GM23248 (cell line): ENCODE measurements at regions not wholly inside any gene's neighbourhood (a gene's known extent, or its start where the extent isn't known, plus 50 kb on each side); places are given as distances from the start of the nearest gene placed in this dataset.
A peak's percentile ranks its signal among the peaks of the same experiment; 100 is the strongest.

Experiments used
- DNase-seq: peaks from one replicate; pipeline ENCODE4 v3.0.0-alpha.2; 2015
- H2AFZ ChIP-seq: fragments of 200-600 bp; sonication (generic); 2 replicates; pipeline ENCODE4 v1.6.1; 2016; ENCODE audit warnings: antibody characterized with exemption
- H3F3A ChIP-seq: fragments of 200-600 bp; sonication (generic); 2 replicates; pipeline ENCODE4 v1.6.1; 2016; ENCODE audit warnings: mild to moderate bottlenecking, antibody characterized with exemption, mixed run types; ENCODE audit not compliant: insufficient read depth
- H3K27ac ChIP-seq: fragments of 200-600 bp; sonication (generic); 2 replicates; pipeline ENCODE4 v1.5.1; 2016; ENCODE audit warnings: mild to moderate bottlenecking
- H3K27me3 ChIP-seq: fragments of 200-600 bp; sonication (generic); replicated peaks from 2 replicates; pipeline ENCODE4 v1.6.1; 2016; ENCODE audit warnings: mild to moderate bottlenecking; ENCODE audit not compliant: insufficient read depth
- H3K36me3 ChIP-seq: fragments of 200-600 bp; sonication (generic); 2 replicates; pipeline ENCODE4 v1.6.1; 2016; ENCODE audit warnings: low read depth, mild to moderate bottlenecking
- H3K4me1 ChIP-seq: fragments of 200-600 bp; sonication (generic); 2 replicates; pipeline ENCODE4 v1.6.1; 2016; ENCODE audit warnings: mild to moderate bottlenecking; ENCODE audit not compliant: insufficient read depth
- H3K4me2 ChIP-seq: fragments of 200-600 bp; sonication (generic); one replicate; pipeline ENCODE4 v1.6.1; 2016; ENCODE audit warnings: mild to moderate bottlenecking; ENCODE audit not compliant: unreplicated experiment
- H3K4me3 ChIP-seq: fragments of 200-600 bp; sonication (generic); 2 replicates; pipeline ENCODE4 v1.5.1; 2016; ENCODE audit warnings: mild to moderate bottlenecking
- H3K79me2 ChIP-seq: fragments of 200-600 bp; sonication (generic); 2 replicates; pipeline ENCODE4 v1.6.1; 2016; ENCODE audit warnings: mild to moderate bottlenecking; ENCODE audit not compliant: insufficient read depth
- H3K9ac ChIP-seq: fragments of 200-600 bp; sonication (generic); 2 replicates; pipeline ENCODE4 v1.6.1; 2016; ENCODE audit warnings: mild to moderate bottlenecking
- H3K9me2 ChIP-seq: fragments of 200-600 bp; sonication (generic); 2 replicates; pipeline ENCODE4 v1.6.1; 2016; ENCODE audit warnings: mixed run types, mild to moderate bottlenecking, moderate library complexity; ENCODE audit not compliant: insufficient read depth
- H3K9me3 ChIP-seq: fragments of 200-600 bp; sonication (generic); one replicate; pipeline ENCODE4 v1.6.1; 2017; ENCODE audit warnings: low read depth
- H4K20me1 ChIP-seq: fragments of 200-600 bp; sonication (generic); 2 replicates; pipeline ENCODE4 v1.6.0; 2016; ENCODE audit not compliant: insufficient read depth
- EZH2 ChIP-seq: fragments of 200-600 bp; sonication (generic); IDR thresholded peaks from 2 replicates; pipeline ENCODE4 v1.6.1; 2018; ENCODE audit warnings: antibody characterized with exemption, mild to moderate bottlenecking; ENCODE audit not compliant: insufficient read depth, poor library complexity, severe bottlenecking
- EZH2phosphoT487 ChIP-seq: fragments of 200-600 bp; sonication (generic); IDR thresholded peaks from 2 replicates; pipeline ENCODE4 v1.6.1; 2018; ENCODE audit warnings: antibody characterized with exemption, moderate library complexity, mild to moderate bottlenecking, low read depth; ENCODE audit not compliant: insufficient read depth
- WGBS, 2 experiments: methylation state at CpG; one replicate each; pipeline ENCODE4 v1.1.6; 2015 to 2017; ENCODE audit warnings: low lambda C conversion rate in 2 of 2, low coverage in 1 of 2; ENCODE audit errors: missing lambda C conversion rate in 2 of 2; 5-methylcytosine and 5-hydroxymethylcytosine counted together
- in situ Hi-C: fragments of 300-500 bp; cut with MboI; formaldehyde crosslinking; loops from 2 replicates; pipeline ENCODE4 v1.15.0; 2020

- H3K4me3 ChIP-seq: no peak overlapping the region
- H2AFZ ChIP-seq: no peak overlapping the region; the same call in 1 of the 2 replicates
- in situ Hi-C loops: loop anchor here (5.0 to 25.0 kb wide), 2 partner anchors 92 to 212 kb away; no protein-coding TSS in a partner anchor
- WGBS, 2 experiments: 12 to 13% methylated on average over 2 of the region's 2 CpGs
- no peak overlapping the region for H3K4me2 ChIP-seq
- no peaks in the 10 kb centered on the region for H3K9me3 ChIP-seq
- H3K27ac ChIP-seq: no peak overlapping the region
- 0 out of 2 replicates have a peak, but pooled peaks cover 8% of the 10 kb centered on the region for H3K4me1 ChIP-seq
- no peaks in the 10 kb centered on the region for H3F3A ChIP-seq
- no peaks in the 10 kb centered on the region for H4K20me1 ChIP-seq
- H3K9me2 ChIP-seq: no peaks in the 10 kb centered on the region
- no peaks in the 10 kb centered on the region for H3K27me3 ChIP-seq
- no peaks in the 10 kb centered on the region for H3K79me2 ChIP-seq
- no peak for TF ChIP-seq EZH2phosphoT487
- no peak for TF ChIP-seq EZH2
- peak; percentile 22 for DNase-seq
- no peak overlapping the region for H3K9ac ChIP-seq
- no peaks in the 10 kb centered on the region for H3K36me3 ChIP-seq
These were observed 110.4 kb upstream of the NAV3 start for GRCh38 chr12:77720258-77720657.

- H3K27me3 ChIP-seq: no peaks in the 10 kb centered on the region
- in situ Hi-C loops: loop anchor here (25.0 kb wide), 1 partner anchor 102 kb away; no protein-coding TSS in a partner anchor
These were observed 120.5 kb upstream of the NAV3 start for GRCh38 chr12:77710209-77710608.

DNA sequence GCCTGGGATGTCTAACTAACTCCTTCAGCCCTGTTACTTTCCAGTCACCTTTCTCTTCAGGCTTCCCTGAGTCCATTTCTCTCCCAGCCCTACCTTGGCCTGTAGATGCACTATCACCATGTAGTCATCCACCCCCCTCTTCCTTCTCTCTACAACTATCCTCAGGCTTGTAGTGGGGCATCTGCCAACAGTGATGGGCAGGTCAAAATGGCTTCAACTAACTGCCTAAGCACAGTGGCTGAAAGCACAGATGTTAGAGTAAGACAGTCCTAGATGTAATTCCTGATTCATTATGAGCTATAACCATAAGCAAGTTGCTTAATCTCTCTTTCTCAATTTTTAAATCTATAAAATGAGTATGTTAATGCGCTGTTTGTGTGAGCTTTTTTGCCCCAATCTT is 133.6 kb upstream of the NAV3 start:
- 88 to 96% methylated on average over 1 of the region's 1 CpG for WGBS, 2 experiments
- H2AFZ ChIP-seq: no peak overlapping the region

More at GRCh38 chr12:77710209-77710608, 120.5 kb upstream of the NAV3 start:
- WGBS, 2 experiments: 38 to 52% methylated on average over 1 of the region's 1 CpG
- Histone ChIP-seq H3K9me3 (no peaks in the 10 kb centered on the region), H3K36me3 (no peaks in the 10 kb centered on the region), H2AFZ (no peak overlapping the region), H3K4me2 (no peak overlapping the region), H3K4me1 (no peaks in the 10 kb centered on the region), H4K20me1 (no peaks in the 10 kb centered on the region), H3F3A (no peaks in the 10 kb centered on the region), H3K79me2 (no peaks in the 10 kb centered on the region), H3K27ac (no peak overlapping the region), H3K9ac (no peak overlapping the region), H3K9me2 (no peaks in the 10 kb centered on the region), H3K4me3 (no peak overlapping the region)
- no peak for DNase-seq
- no peak for TF ChIP-seq EZH2phosphoT487
- TF ChIP-seq EZH2: no peak

GRCh38 chr12:77696183-77696582 is 134.5 kb upstream of the NAV3 start:
- WGBS, 2 experiments: 91 to 96% methylated on average over 2 of the region's 2 CpGs

More for the DNA sequence above, 133.6 kb upstream of the NAV3 start:
- H3K36me3 ChIP-seq: no peaks in the 10 kb centered on the region
- no peak overlapping the region for H3K27ac ChIP-seq
- DNase-seq: peak; percentile 24
- H3K9me2 ChIP-seq: no peaks in the 10 kb centered on the region
- H3K79me2 ChIP-seq: no peaks in the 10 kb centered on the region
- no peak overlapping the region for H3K4me2 ChIP-seq
- TF ChIP-seq EZH2phosphoT487: no peak
- no peak for TF ChIP-seq EZH2
- H3K9ac ChIP-seq: no peak overlapping the region
- no peak overlapping the region for H3K4me3 ChIP-seq
- no peaks in the 10 kb centered on the region for H4K20me1 ChIP-seq
- no peaks in the 10 kb centered on the region for H3K4me1 ChIP-seq
- H3F3A ChIP-seq: no peaks in the 10 kb centered on the region; the same call in 1 of the 2 replicates
- in situ Hi-C loops: loop anchor here (25.0 kb wide), 1 partner anchor 385 kb away; no protein-coding TSS in a partner anchor
- no peaks in the 10 kb centered on the region for H3K27me3 ChIP-seq
- no peaks in the 10 kb centered on the region for H3K9me3 ChIP-seq

More at GRCh38 chr12:77696183-77696582, 134.5 kb upstream of the NAV3 start:
- H3K4me1 ChIP-seq: no peaks in the 10 kb centered on the region
- H3K4me3 ChIP-seq: no peak overlapping the region
- no peaks in the 10 kb centered on the region for H3K9me3 ChIP-seq
- no peak for TF ChIP-seq EZH2phosphoT487
- no peak for TF ChIP-seq EZH2
- in situ Hi-C loops: loop anchor here (25.0 kb wide), 1 partner anchor 384 kb away; no protein-coding TSS in a partner anchor
- H3K79me2 ChIP-seq: no peaks in the 10 kb centered on the region
- H3K9ac ChIP-seq: no peak overlapping the region
- H3K27me3 ChIP-seq: no peaks in the 10 kb centered on the region
- H3K9me2 ChIP-seq: no peaks in the 10 kb centered on the region
- no peak overlapping the region for H3K4me2 ChIP-seq
- H3K36me3 ChIP-seq: no peaks in the 10 kb centered on the region
- H4K20me1 ChIP-seq: no peaks in the 10 kb centered on the region
- H3K27ac ChIP-seq: no peak overlapping the region
- no peak for DNase-seq
- H3F3A ChIP-seq: no peaks in the 10 kb centered on the region; the same call in 1 of the 2 replicates
- H2AFZ ChIP-seq: no peak overlapping the region
